CD8-positive, alpha-beta memory T cell (primary cell): ENCODE measurements at regions not wholly inside any gene's neighbourhood (a gene's known extent, or its start where the extent isn't known, plus 50 kb on each side); places are given as distances from the start of the nearest gene placed in this dataset.

Experiments
- CTCF ChIA-PET: fragments of 350-600 bp; sonication (Branson Sonifier 250); formaldehyde crosslinking; loops from one replicate; lab custom pipeline; 2021; ENCODE audit warnings: antibody characterized with exemption; lab: Charles Lee
- POLR2A ChIA-PET: fragments of 350-600 bp; sonication (Branson Sonifier 250); formaldehyde crosslinking; loops from one replicate; lab custom pipeline; 2021; ENCODE audit warnings: antibody characterized with exemption; lab: Charles Lee
- DNase-seq, 5 donors: peaks; one replicate each; pipeline versions ENCODE4 v3.0.0 to v3.0.0-alpha.2; 2020 to 2022; ENCODE audit warnings: mixed read lengths in 1 of 5
- H3K27ac ChIP-seq: one replicate; pipeline ENCODE4 v1.7.0; 2013; ENCODE audit warnings: low read depth, mild to moderate bottlenecking, low read length, moderate library complexity
- H3K27me3 ChIP-seq: 2 replicates; pipeline ENCODE4 v1.7.0; 2013; ENCODE audit warnings: low read length, mild to moderate bottlenecking; ENCODE audit not compliant: insufficient read depth, poor library complexity, severe bottlenecking
- H3K36me3 ChIP-seq: 2 replicates; pipeline ENCODE4 v1.7.0; 2013; ENCODE audit warnings: mild to moderate bottlenecking, low read length, moderate library complexity; ENCODE audit not compliant: insufficient read depth
- H3K4me1 ChIP-seq: 2 replicates; pipeline ENCODE4 v1.7.0; 2013; ENCODE audit warnings: mild to moderate bottlenecking, low read length, moderate library complexity; ENCODE audit not compliant: insufficient read depth
- H3K4me3 ChIP-seq: 2 replicates; pipeline ENCODE4 v1.7.0; 2013; ENCODE audit warnings: mild to moderate bottlenecking, low read length
- H3K9me3 ChIP-seq: 2 replicates; pipeline ENCODE4 v1.7.0; 2013; ENCODE audit warnings: mild to moderate bottlenecking, low read length
- H3K27ac Mint-ChIP-seq, 8 donors: one replicate each; pipeline ENCODE4 v1.8.0; 2020 to 2021; ENCODE audit warnings: mixed read lengths in 8 of 8, mild to moderate bottlenecking in 6 of 8, inconsistent platforms in 3 of 8, moderate library complexity in 3 of 8
- H3K27me3 Mint-ChIP-seq, 2 donors: one replicate each; pipeline ENCODE4 v1.8.0; 2020 to 2021; ENCODE audit warnings: mixed read lengths in 2 of 2, mild to moderate bottlenecking in 1 of 2, moderate library complexity in 1 of 2
- H3K36me3 Mint-ChIP-seq, 3 donors: one replicate each; pipeline ENCODE4 v1.8.0; 2020 to 2021; ENCODE audit warnings: mixed read lengths in 3 of 3, inconsistent platforms in 1 of 3, mild to moderate bottlenecking in 1 of 3
- H3K4me1 Mint-ChIP-seq, 3 donors: one replicate each; pipeline ENCODE4 v1.8.0; 2020 to 2021; ENCODE audit warnings: mixed read lengths in 3 of 3, inconsistent platforms in 1 of 3, mild to moderate bottlenecking in 1 of 3
- H3K4me3 Mint-ChIP-seq, 7 donors: one replicate each; pipeline ENCODE4 v1.8.0; 2020 to 2021; ENCODE audit warnings: mixed read lengths in 7 of 7, mild to moderate bottlenecking in 6 of 7, moderate library complexity in 4 of 7, inconsistent platforms in 2 of 7
- H3K9me3 Mint-ChIP-seq, 5 donors: one replicate each; pipeline ENCODE4 v1.8.0; 2020 to 2022; ENCODE audit warnings: mixed read lengths in 5 of 5, mild to moderate bottlenecking in 3 of 5, moderate library complexity in 2 of 5, inconsistent platforms in 1 of 5

GRCh38 chr6:150470960-150471665, 102.3 kb downstream of the IYD start:
- no peak for DNase-seq
- CTCF ChIA-PET, result no interaction called here
- no peak overlapping the region for H3K4me3 Mint-ChIP-seq
- no peaks in the 10 kb centered on the region for H3K4me1 ChIP-seq
- H3K27me3 ChIP-seq, result no peaks in the 10 kb centered on the region
- H3K27me3 Mint-ChIP-seq, result peaks cover 2 to 12% of the 10 kb centered on the region in 2 donors
- no peak overlapping the region for H3K27ac ChIP-seq
- peaks cover 0 to 5% (median 0%) of the 10 kb centered on the region in 3 donors for H3K36me3 Mint-ChIP-seq
- POLR2A ChIA-PET, result no interaction called here
- no peaks in the 10 kb centered on the region for H3K9me3 Mint-ChIP-seq
- no peak overlapping the region for H3K27ac Mint-ChIP-seq
- H3K4me3 ChIP-seq, result no peak overlapping the region
- no peaks in the 10 kb centered on the region for H3K9me3 ChIP-seq
- no peaks in the 10 kb centered on the region for H3K4me1 Mint-ChIP-seq
- no peaks in the 10 kb centered on the region for H3K36me3 ChIP-seq

- no peaks in the 10 kb centered on the region for H3K4me1 ChIP-seq
- no peaks in the 10 kb centered on the region for H3K36me3 ChIP-seq
- Mint-ChIP-seq H3K27me3 (peaks cover 3 to 22% of the 10 kb centered on the region in 2 donors), H3K4me1 (no peaks in the 10 kb centered on the region), H3K9me3 (no peaks in the 10 kb centered on the region), H3K36me3 (no peaks in the 10 kb centered on the region), H3K4me3 (no peak overlapping the region), H3K27ac (peak overlapping the region in 2 of 8 donors; percentile 4 to 30)
- H3K9me3 ChIP-seq, result no peaks in the 10 kb centered on the region
- ChIA-PET CTCF (interaction anchor here (1.6 kb wide), 1 partner anchor 61 kb away, joined by 4 read pairs; no protein-coding TSS in a partner anchor), POLR2A (no interaction called here)
- H3K4me3 ChIP-seq, result no peak overlapping the region
- H3K27me3 ChIP-seq, result no peaks in the 10 kb centered on the region
- H3K27ac ChIP-seq, result no peak overlapping the region
- no peak for DNase-seq
These were observed 110.1 kb downstream of the IYD start for GRCh38 chr6:150478656-150479545.

- H3K36me3 Mint-ChIP-seq, result no peaks in the 10 kb centered on the region
- ChIA-PET POLR2A (no interaction called here), CTCF (no interaction called here)
- Histone ChIP-seq H3K9me3 (no peaks in the 10 kb centered on the region), H3K4me1 (no peaks in the 10 kb centered on the region), H3K36me3 (no peaks in the 10 kb centered on the region), H3K27me3 (no peaks in the 10 kb centered on the region), H3K27ac (no peak overlapping the region), H3K4me3 (no peak overlapping the region)
- H3K27me3 Mint-ChIP-seq, result peaks cover 3 to 15% of the 10 kb centered on the region in 2 donors
- no peak overlapping the region for H3K4me3 Mint-ChIP-seq
- no peak for DNase-seq
- no peaks in the 10 kb centered on the region for H3K4me1 Mint-ChIP-seq
- H3K27ac Mint-ChIP-seq, result no peak overlapping the region
- no peaks in the 10 kb centered on the region for H3K9me3 Mint-ChIP-seq
These were observed 114.1 kb downstream of the IYD start for GRCh38 chr6:150482883-150483409.

DNA sequence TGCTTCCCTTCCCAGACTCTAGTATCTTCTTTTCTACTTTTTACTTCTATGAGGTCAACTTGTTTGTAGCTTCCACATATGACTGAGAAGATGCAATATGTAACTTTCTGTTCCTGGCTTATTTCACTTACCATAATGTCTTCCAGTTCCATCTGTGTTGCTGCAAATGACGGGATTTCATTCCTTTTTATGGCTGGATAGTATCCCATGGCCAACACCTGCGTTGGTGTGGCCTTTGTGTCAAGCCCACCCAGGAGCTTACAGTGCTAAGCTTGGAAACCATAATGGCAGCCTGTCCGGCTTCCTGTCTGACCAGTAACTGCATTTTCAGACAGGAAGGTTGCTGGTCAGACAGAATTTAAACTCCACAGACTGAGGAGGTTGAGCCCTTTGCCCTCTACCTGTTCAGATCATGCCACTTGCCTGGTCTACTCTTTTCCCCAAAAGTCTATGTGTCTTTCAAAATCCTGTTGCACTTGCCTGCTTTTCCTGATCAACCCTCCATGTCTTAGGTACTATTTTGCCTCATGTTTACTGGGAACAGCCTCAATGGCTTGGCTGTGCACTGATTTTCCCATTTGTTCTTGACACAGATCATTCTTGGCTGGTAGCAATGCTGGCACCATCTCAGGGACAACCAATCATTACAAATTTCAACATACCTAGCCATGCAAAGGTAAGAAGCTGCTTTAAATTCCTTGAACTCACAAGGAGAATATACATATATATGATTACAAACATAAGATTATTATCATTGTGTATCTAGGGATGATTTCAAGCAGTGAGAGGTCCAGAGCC, 114.3 kb upstream of the PLEKHG1 start:
- H3K27ac Mint-ChIP-seq, result no peak overlapping the region
- CTCF ChIA-PET, result no interaction called here

DNA sequence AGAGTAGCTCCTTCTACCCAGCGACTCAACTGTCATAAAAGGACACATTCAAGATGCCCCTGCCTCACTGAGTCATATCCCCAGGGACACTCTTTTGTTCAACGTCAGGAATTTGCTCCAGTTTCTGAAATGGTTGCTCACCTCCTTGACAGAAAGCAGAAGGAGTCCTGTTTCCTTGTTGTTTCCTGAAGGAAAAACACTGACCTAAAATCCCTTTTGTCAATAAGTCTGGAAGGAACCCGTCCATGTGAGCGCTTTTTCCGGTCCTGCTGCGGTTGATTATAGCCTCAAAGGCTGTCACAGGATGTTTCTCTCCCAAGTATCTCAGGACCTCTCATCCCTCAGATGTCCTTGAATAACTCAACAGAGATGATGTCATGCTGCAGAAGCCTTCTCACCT, 113.6 kb upstream of the PLEKHG1 start:
- Mint-ChIP-seq H3K27me3 (peaks cover 0 to under 1% of the 10 kb centered on the region in 2 donors), H3K4me1 (peaks cover under 1 to 6% (median 1%) of the 10 kb centered on the region in 3 donors), H3K4me3 (no peak overlapping the region), H3K27ac (no peak overlapping the region), H3K9me3 (no peaks in the 10 kb centered on the region), H3K36me3 (no peaks in the 10 kb centered on the region)
- ChIA-PET CTCF (no interaction called here), POLR2A (no interaction called here)
- peaks cover 6% of the 10 kb centered on the region for H3K4me1 ChIP-seq
- no peak overlapping the region for H3K4me3 ChIP-seq
- no peaks in the 10 kb centered on the region for H3K27me3 ChIP-seq
- H3K27ac ChIP-seq, result no peak overlapping the region
- H3K9me3 ChIP-seq, result no peaks in the 10 kb centered on the region
- DNase-seq, result no peak
- no peaks in the 10 kb centered on the region for H3K36me3 ChIP-seq

More for the DNA sequence above, 114.3 kb upstream of the PLEKHG1 start:
- POLR2A ChIA-PET, result no interaction called here
- Histone ChIP-seq H3K36me3 (no peaks in the 10 kb centered on the region), H3K9me3 (no peaks in the 10 kb centered on the region), H3K4me3 (no peak overlapping the region), H3K27me3 (no peaks in the 10 kb centered on the region), H3K27ac (no peak overlapping the region), H3K4me1 (no peaks in the 10 kb centered on the region)
- H3K4me3 Mint-ChIP-seq, result no peak overlapping the region
- H3K27me3 Mint-ChIP-seq, result peaks cover 0 to 4% of the 10 kb centered on the region in 2 donors
- DNase-seq, result no peak
- H3K4me1 Mint-ChIP-seq, result peaks cover 0 to under 1% (median 0%) of the 10 kb centered on the region in 3 donors
- no peaks in the 10 kb centered on the region for H3K9me3 Mint-ChIP-seq
- H3K36me3 Mint-ChIP-seq, result no peaks in the 10 kb centered on the region

DNA sequence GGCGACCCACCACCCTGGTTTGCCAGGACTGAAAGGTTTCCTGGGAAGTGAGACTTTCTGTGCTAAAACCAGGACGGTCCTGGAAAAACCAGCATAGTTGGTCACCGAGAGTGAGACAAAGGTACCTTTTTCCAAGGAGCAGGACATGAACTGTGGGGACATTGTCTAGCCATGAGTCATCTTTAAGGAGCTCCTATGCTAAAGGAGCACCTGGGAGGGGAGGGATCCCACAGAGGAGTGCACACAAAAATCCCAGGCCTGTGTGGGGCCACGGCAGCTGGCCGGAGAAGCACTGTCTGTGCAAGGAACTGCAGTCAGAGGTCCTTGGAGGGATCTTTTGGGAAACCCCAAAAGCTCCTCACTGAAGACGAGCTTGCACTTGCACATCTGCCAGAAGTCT, 109.1 kb upstream of the PLEKHG1 start:
- Histone ChIP-seq H3K27me3 (no peaks in the 10 kb centered on the region), H3K4me1 (peaks cover 14% of the 10 kb centered on the region), H3K4me3 (no peak overlapping the region), H3K36me3 (no peaks in the 10 kb centered on the region), H3K9me3 (no peaks in the 10 kb centered on the region), H3K27ac (no peak overlapping the region)
- no peak overlapping the region for H3K4me3 Mint-ChIP-seq
- H3K27me3 Mint-ChIP-seq, result no peaks in the 10 kb centered on the region
- H3K9me3 Mint-ChIP-seq, result peaks cover 0 to 2% (median 0%) of the 10 kb centered on the region in 5 donors
- POLR2A ChIA-PET, result interaction anchor here (0.5 kb wide), 1 partner anchor 1362 kb away, joined by 3 read pairs; no protein-coding TSS in a partner anchor
- CTCF ChIA-PET, result interaction anchor here (1.1 kb wide), 1 partner anchor 109 kb away, joined by 3 read pairs; no protein-coding TSS in a partner anchor
- no peak for DNase-seq
- H3K36me3 Mint-ChIP-seq, result peaks cover 0 to 4% (median 0%) of the 10 kb centered on the region in 3 donors
- H3K4me1 Mint-ChIP-seq, result peaks cover 16 to 24% (median 22%) of the 10 kb centered on the region in 3 donors
- no peak overlapping the region for H3K27ac Mint-ChIP-seq

GRCh38 chr6:150491131-150491810, 108.4 kb upstream of the PLEKHG1 start:
- CTCF ChIA-PET, result interaction anchor here (1.1 kb wide), 1 partner anchor 108 kb away, joined by 3 read pairs; no protein-coding TSS in a partner anchor
- POLR2A ChIA-PET, result interaction anchor here (0.5 kb wide), 1 partner anchor 1361 kb away, joined by 3 read pairs; no protein-coding TSS in a partner anchor
- H3K4me1 Mint-ChIP-seq, result peaks cover 16 to 24% (median 22%) of the 10 kb centered on the region in 3 donors
- H3K9me3 Mint-ChIP-seq, result peaks cover 0 to 2% (median 0%) of the 10 kb centered on the region in 5 donors
- Histone ChIP-seq H3K27ac (no peak overlapping the region), H3K4me3 (no peak overlapping the region), H3K4me1 (peaks cover 14% of the 10 kb centered on the region), H3K27me3 (no peaks in the 10 kb centered on the region), H3K36me3 (no peaks in the 10 kb centered on the region), H3K9me3 (no peaks in the 10 kb centered on the region)
- peak in 1 of 5 donors; percentile 39 for DNase-seq
- H3K27ac Mint-ChIP-seq, result peak overlapping the region in 5 of 8 donors; percentile 62 to 84 (median 71)
- H3K27me3 Mint-ChIP-seq, result no peaks in the 10 kb centered on the region
- H3K36me3 Mint-ChIP-seq, result peaks cover 0 to 4% (median 0%) of the 10 kb centered on the region in 3 donors
- H3K4me3 Mint-ChIP-seq, result peak overlapping the region in 6 of 7 donors; percentile 38 to 79 (median 58)
